NCI-H748 (cell line): ENCODE measurements at regions not wholly inside any gene's neighbourhood (a gene's known extent, or its start where the extent isn't known, plus 50 kb on each side); places are given as distances from the start of the nearest gene placed in this dataset.

Source experiments
- DNase-seq: peaks from one replicate; lab custom pipeline; 2025; ENCODE audit not compliant: unreplicated experiment; lab: John Stamatoyannopoulos, UW

DNA sequence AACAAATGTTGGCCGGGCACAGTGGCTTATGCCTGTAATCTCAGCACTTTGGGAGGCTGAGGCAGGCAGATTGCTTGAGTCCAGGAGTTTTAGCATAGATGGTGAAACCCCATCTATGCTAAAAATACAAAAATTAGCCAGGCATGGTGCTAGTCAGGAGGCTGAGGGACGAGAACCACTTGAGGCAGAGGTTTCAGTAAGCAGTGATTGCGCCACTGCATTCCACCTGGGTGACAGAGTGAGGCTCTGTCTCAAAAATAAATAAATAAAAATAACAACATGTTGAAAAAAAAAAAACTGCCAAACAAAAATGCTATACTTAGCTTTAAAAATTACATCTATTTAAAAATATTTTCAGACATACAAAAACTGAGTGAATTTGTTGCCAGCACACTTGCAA lies 374.2 kb upstream of the SMIM31 start:
- DNase-seq: no peak

DNA sequence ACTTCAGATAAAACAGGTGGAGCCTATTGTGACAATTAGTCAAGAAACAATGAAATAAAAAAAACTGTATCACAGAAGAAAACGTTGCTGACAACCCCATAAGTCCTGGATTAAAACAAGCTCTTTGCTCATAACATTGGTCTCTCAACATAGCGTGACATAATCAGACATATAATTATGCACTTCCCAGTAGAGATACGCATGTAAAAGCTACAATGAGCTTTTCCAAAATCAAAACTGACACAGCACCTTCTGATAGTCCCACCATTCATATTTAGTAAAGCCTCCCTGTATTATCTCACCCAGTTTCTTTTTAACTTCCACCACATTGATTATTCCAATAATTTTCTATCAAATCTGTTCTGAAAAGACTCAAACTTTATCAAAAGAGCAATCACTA lies 372.1 kb upstream of the SMIM31 start:
- DNase-seq: no peak

DNA sequence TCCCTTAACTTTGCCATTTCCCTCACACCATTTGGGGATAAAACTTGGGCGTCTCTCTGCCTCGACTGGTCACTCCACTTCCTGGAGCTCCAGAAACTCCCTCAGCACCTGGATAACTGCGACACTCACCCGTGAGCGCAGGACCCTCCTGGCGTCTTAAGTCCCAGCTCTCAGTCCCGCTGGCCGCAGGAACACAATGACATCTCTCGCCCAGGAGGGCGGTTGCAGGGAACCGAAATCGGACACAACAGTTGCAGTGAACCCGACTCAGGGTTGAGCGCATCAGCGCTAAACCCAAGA lies 370.9 kb upstream of the SMIM31 start:
- DNase-seq: peak; percentile 75

DNA sequence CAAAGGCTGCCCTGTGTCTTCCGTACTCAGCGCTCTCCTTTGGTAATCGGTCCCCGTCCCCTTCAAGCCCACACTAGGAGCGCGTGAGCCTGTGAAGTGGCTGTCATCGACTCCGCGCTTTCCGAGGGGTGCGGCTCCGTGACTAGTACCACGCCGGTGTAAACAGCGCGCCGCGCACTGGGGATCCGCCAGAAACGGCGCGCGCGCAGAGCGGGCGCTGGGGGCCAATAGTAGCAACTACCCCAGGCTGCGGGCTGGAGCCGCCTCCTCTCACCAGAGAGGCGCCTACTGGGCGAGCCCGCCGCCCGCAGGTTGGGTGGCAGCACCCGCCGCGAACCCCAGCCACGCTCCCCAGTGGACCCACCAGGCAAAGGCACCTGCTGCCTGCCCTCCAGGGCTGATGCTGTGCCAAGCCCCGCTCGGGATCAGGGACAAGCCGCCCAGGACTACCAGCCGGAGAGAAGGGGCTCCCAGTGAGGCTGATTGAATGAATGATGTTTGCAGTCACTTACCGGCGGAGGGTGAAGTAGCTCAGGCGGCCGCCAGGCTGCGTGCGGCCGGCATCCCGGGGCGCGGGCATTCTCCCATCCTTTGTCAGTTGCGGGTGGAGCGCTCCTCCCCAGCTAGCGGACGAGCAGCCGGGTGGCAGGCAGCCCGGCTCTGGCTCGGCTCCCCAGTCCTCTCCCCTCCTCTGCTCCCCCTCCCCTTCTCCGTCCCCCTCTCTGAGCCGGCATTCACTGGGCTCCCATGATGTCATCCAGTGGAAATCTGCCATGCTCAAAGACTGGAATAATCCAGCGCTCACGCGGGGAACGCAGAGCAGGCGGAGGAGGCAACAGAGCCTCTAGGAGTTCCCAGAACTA lies 370.3 kb upstream of the SMIM31 start:
- DNase-seq: peak; percentile 75

- DNase-seq: no peak
These were observed 369.5 kb upstream of the SMIM31 start for GRCh38 chr4:164384416-164384815.

- no peak for DNase-seq
These were observed 357.5 kb upstream of the SMIM31 start for GRCh38 chr4:164396439-164396838.

- DNase-seq: no peak
These were observed 351.4 kb upstream of the SMIM31 start for GRCh38 chr4:164402554-164402953.

DNA sequence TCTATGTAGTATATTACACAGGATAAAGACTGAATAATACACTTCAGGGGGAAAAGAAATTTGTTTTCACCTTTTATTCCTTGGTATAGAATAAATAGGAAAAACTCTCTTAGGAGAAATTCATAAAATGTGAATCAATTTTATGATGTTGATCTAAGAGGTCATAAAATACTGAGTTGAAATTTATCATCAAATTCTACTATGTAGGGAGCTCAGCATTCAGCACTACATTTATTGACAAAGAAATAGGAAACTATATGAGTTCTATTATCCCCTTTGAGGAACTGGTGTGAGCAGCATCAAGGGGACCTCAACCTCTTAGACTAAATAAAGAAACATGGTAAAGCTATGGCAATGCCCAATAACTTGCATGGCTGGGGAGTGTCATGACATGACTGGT lies 348.2 kb upstream of the SMIM31 start:
- DNase-seq: no peak

GRCh38 chr4:164408831-164409230 lies 345.1 kb upstream of the SMIM31 start:
- no peak for DNase-seq

- no peak for DNase-seq
These were observed 343.5 kb upstream of the SMIM31 start for GRCh38 chr4:164410401-164410800.

- no peak for DNase-seq
These were observed 341.7 kb upstream of the SMIM31 start for GRCh38 chr4:164412246-164412645.

GRCh38 chr4:164413743-164414142 lies 340.2 kb upstream of the SMIM31 start:
- no peak for DNase-seq

DNA sequence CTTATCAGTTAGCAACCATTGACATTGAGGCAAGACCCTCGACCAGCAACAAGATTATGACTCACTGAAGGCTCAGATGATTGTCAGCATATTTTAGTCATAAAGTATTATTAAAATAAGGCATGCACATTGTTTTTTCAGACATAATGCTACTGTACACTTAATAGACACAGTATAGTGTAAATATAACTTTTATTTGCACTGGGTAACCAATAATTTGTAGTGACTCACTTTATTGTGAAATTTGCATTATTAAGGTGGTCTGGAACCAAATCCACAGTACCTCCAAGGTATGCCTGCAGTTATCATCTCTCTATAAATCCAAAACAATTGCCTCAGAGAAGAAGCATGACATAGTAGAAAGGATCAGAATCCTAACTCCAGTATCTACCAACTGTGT lies 330.1 kb upstream of the SMIM31 start:
- no peak for DNase-seq

DNA sequence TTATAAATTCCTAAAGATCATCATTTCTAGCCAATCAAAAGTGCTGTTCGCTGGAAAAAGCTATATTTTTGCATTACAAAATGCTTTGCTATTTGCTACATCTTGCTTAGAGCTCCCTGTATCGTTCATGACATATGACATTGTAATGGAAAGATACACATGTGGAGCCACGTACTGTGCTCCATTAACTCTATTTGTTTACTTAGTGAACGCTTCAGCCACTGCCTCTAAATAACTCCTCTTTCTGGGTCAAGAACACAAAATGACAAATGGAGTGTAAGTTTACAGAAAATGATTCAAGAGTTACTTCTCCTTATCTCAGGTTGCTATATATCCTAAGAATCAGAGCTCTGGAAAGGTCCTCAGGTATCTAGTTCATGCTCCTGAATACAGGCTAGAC lies 329.1 kb upstream of the SMIM31 start:
- DNase-seq: peak; percentile 42

DNA sequence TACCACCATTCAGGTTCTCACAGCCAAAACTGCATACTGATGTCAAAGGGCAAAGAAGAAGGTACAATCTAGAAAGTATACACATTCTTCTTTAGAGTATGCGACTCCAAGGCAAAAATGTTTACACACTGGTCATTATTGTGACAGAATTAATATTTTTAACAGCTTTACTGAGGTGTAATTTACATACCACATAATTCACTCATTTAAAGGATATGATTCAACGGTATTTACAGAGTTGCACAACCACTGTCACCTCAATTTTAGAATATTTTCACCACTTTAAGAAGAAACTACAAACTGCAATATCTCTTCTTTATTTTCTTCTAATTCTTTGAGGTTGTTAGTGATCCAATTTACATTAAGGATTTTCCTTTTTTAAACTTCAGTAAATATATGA lies 325.4 kb upstream of the SMIM31 start:
- no peak for DNase-seq

DNA sequence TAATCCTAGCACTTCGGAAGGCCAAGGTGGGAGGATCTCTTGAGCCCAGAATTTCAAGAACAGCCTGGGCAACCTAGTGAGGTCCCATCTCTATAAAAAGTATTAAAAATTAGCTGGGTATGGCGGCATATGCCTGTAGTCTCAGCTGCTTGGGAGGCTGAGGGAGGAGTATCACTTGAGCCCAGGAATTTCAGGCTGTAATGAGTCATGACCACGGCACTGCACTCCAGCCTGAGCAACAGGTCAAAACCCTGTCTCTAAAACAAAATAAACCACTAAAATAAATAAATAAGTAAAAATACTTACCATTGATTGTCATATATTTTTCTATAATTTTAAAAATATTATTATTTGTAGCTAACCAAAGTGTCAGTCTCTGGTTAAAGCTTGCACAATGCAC lies 315.6 kb upstream of the SMIM31 start:
- no peak for DNase-seq

DNA sequence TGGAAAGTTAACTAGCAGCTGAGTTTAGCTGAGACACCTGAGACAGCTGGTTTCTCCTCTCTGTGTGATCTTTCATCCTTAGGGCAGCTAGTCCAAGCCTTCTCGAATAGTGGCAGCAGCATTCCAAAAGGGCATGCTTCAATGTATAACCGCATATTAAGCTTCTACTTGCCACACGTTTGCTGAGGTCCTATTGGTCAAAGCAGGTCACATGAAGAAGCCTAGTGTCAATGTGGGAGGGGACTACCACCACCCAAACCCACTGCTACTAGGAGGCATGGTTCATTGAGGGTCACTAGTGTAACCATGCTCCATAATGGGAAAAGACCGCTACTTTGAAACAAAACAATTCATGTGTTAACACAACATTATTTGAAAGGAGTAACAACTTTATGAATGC lies 314.9 kb upstream of the SMIM31 start:
- DNase-seq: no peak

DNA sequence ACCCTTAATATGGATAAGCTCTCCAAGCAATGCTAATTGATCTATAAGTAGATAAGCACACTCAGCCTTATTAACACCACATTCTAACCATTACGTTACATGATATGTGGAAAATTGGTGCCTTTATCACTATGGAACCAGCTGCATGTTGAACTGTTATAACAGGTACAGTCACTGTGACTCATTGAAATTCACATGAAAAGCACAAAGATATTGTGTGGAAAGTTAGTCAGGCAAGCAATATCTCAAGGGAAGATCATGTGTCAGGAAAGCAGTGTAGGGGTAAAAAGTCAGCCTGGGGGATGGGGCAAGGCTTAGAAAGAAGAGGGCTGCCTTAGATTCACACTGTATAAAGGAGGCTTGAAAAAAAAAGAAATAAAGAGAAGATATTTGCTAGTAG lies 313.7 kb upstream of the SMIM31 start:
- DNase-seq: no peak

DNA sequence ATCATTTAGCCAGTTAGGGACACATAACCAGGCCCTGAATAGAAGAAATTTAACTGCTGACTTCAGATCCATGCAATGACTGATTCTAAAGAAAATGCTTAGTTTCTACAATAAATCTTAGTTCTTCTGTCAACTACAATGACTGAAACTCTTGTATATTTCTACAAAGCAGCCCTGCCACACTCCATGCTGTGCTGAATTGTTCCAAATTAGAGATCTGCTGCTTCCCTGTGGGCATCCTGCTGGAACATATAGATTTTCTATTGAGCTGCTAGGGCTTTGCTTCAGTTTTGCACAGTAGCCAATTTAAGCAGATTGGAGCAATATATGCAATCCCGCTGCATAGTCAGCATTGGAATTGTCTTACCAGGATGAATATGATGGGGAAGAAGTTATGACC lies 312.8 kb upstream of the SMIM31 start:
- DNase-seq: no peak

DNA sequence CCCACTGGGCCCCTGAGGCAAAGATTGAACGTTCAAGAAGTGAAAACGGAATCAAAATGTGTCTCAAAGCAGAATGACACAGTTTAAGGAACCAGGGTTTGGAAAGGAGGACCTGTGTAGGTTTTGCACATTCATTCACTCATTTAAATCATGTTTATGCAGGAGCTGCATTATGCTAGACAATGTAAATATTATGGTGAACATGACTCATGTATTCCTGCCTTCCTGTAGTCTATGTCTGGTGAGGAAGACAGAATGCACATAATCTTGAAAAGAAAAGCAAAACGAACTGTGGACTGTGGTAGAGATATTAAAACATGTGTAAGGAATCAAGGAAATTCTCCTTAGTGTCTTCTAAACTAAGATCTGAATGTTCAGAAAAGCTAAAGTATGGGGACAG lies 311.8 kb upstream of the SMIM31 start:
- DNase-seq: no peak

DNA sequence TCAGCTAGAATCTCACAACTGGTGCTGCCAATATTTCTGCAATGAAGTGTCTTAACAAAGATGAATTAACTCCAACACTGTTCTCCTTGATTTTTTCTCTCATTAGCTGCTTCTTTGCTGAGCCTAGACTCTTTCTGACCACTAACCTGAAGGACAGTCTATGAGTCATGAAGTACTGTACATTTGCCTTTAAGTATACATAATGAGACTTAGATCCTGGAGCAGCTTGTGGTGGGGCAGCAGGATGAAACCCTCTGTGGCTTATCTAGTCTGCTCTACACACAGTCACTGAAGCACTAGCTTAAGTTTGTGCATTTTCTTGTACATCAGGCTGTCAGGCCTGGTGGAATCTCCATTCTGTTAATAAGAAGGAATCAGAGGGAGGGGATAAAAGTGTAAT lies 307.4 kb upstream of the SMIM31 start:
- DNase-seq: no peak

GRCh38 chr4:164461901-164462300 lies 292.0 kb upstream of the SMIM31 start:
- no peak for DNase-seq

- DNase-seq: no peak
These were observed 291.5 kb upstream of the SMIM31 start for GRCh38 chr4:164462471-164462870.
